ENCODE measurements at regions not wholly inside any gene's neighbourhood (a gene's known extent, or its start where the extent isn't known, plus 50 kb on each side); places are given as distances from the start of the nearest gene placed in this dataset.

- TF ChIP-seq ZNF425 (CRISPR knock-in tag; conservative IDR thresholded peaks at IDR 0.05) = no peak
- no peak for TF ChIP-seq ETV6 (CRISPR knock-in tag; IDR thresholded peaks at IDR 0.05)
- no peak for TF ChIP-seq CTCF (IDR thresholded peaks at IDR 0.05)
Observed at GRCh38 chr6:132060591-132060990, 109.4 kb upstream of the CCN2 start (continued).

GRCh38 chr6:132058975-132059374 lies 107.8 kb upstream of the CCN2 start:
- DNase-seq (ENCODE audit: low spot score) (no peak), ATAC-seq (no peak)
- no peak overlapping the region for H3K4me3 Mint-ChIP-seq
- TF ChIP-seq ARID4B (CRISPR knock-in tag; IDR thresholded peaks at IDR 0.05; ENCODE audit: borderline replicate concordance) (no peak), ZNF416 (CRISPR knock-in tag; IDR thresholded peaks at IDR 0.05) (no peak), FOXP1 (CRISPR knock-in tag; IDR thresholded peaks at IDR 0.05; ENCODE audit: borderline replicate concordance) (no peak), ZNF138 (CRISPR knock-in tag; conservative IDR thresholded peaks at IDR 0.05) (no peak), PRRX2 (CRISPR knock-in tag; IDR thresholded peaks at IDR 0.05) (no peak), ZNF423 (CRISPR knock-in tag; IDR thresholded peaks at IDR 0.05) (no peak), MYBL2 (CRISPR knock-in tag; IDR thresholded peaks at IDR 0.05) (no peak), IRF1 (CRISPR knock-in tag; IDR thresholded peaks at IDR 0.05) (no peak), TEAD4 (CRISPR knock-in tag; IDR thresholded peaks at IDR 0.05) (no peak), ETV6 (CRISPR knock-in tag; IDR thresholded peaks at IDR 0.05) (no peak), KAT7 (CRISPR knock-in tag; IDR thresholded peaks at IDR 0.05; ENCODE audit: borderline replicate concordance) (no peak), NR1H2 (CRISPR knock-in tag; IDR thresholded peaks at IDR 0.05) (no peak), SOX15 (CRISPR knock-in tag; IDR thresholded peaks at IDR 0.05) (no peak), GRHL2 (CRISPR knock-in tag; IDR thresholded peaks at IDR 0.05; ENCODE audit: insufficient replicate concordance, severe bottlenecking) (no peak)
- H3K9me3 Mint-ChIP-seq = peaks cover 7% of the 10 kb centered on the region
- CTCF ChIA-PET = no interaction called here
- no peaks in the 10 kb centered on the region for H3K36me3 Mint-ChIP-seq
- peaks cover 4% of the 10 kb centered on the region; the same call in 1 of the 2 replicates for H3K4me1 Mint-ChIP-seq
- H3K27ac Mint-ChIP-seq = no peak overlapping the region
- POLR2A ChIA-PET = interaction anchor here (0.5 kb wide), 1 partner anchor 20 kb away, joined by 3 read pairs; no protein-coding TSS in a partner anchor
- H3K27me3 Mint-ChIP-seq (ENCODE audit: low read depth) = no peaks in the 10 kb centered on the region; the same call in 1 of the 2 replicates

GRCh38 chr6:132054525-132054924 lies 103.4 kb upstream of the CCN2 start:
- DNase-seq (ENCODE audit: low spot score) (no peak), ATAC-seq (no peak)
- Mint-ChIP-seq H3K27me3 (ENCODE audit: low read depth) (no peaks in the 10 kb centered on the region; the same call in 1 of the 2 replicates), H3K4me1 (no peaks in the 10 kb centered on the region), H3K4me3 (no peak overlapping the region), H3K27ac (no peak overlapping the region), H3K9me3 (peaks cover 7% of the 10 kb centered on the region), H3K36me3 (no peaks in the 10 kb centered on the region)
- TF ChIP-seq GABPB1 (CRISPR knock-in tag; IDR thresholded peaks at IDR 0.05) = peak; percentile 32; the same call in 1 of the 2 replicates
- TF ChIP-seq ZSCAN18 (CRISPR knock-in tag; IDR thresholded peaks at IDR 0.05) = no peak
- POLR2A ChIA-PET = no interaction called here
- CTCF ChIA-PET = no interaction called here
